Nephron (organoid): ENCODE measurements at regions not wholly inside any gene's neighbourhood (a gene's known extent, or its start where the extent isn't known, plus 50 kb on each side); places are given as distances from the start of the nearest gene placed in this dataset.

Experiments used
- H3K27ac Mint-ChIP-seq, 3 experiments: 2 replicates each; pipeline ENCODE4 v1.8.0; 2020; ENCODE audit warnings: mixed read lengths in 3 of 3, mild to moderate bottlenecking in 2 of 3, moderate library complexity in 1 of 3
- H3K27me3 Mint-ChIP-seq: 2 replicates; pipeline ENCODE4 v1.8.0; 2021; ENCODE audit warnings: low read depth, mild to moderate bottlenecking, moderate library complexity, mixed read lengths
- H3K36me3 Mint-ChIP-seq: 2 replicates; pipeline ENCODE4 v1.8.0; 2020; ENCODE audit warnings: low read depth, mixed read lengths
- H3K4me1 Mint-ChIP-seq: 2 replicates; pipeline ENCODE4 v1.8.0; 2020; ENCODE audit warnings: mixed read lengths
- H3K4me3 Mint-ChIP-seq, 3 experiments: 2 replicates each; pipeline ENCODE4 v1.8.0; 2020; ENCODE audit warnings: mild to moderate bottlenecking in 3 of 3, mixed read lengths in 3 of 3, moderate library complexity in 2 of 3
- H3K9me3 Mint-ChIP-seq: 2 replicates; pipeline ENCODE4 v1.8.0; 2020; ENCODE audit warnings: mixed read lengths
- TF ChIP-seq, protein P1 (sequence below), 3 experiments: fragments of 200-600 bp; sonication (generic); IDR thresholded peaks; one replicate each; pipeline ENCODE4 v1.5.0; 2021; ENCODE audit warnings: antibody characterized with exemption in 3 of 3; ENCODE audit not compliant: unreplicated experiment in 3 of 3

DNA sequence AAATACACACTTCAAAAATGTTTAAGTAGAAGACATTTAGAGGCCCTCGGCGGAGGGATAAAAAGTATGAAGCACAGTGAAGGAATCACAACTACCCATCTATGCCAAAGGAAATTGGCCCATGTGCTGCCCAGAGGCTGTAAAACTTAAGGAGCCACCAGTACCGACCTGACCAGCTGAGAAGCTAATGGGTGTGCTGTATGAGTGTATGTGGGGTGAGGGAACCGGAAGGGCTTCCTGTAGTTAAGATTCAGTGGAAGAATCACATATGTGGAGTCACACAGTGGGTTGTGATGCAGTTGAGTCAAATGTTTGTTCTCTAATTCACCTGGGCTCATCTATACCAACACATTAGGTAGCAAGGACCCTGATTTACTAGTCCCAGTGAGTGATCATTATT lies 516.0 kb upstream of the IL12A start:
- H3K27me3 Mint-ChIP-seq: no peaks in the 10 kb centered on the region
- peaks cover 4% of the 10 kb centered on the region for H3K9me3 Mint-ChIP-seq
- no peak overlapping the region for H3K27ac Mint-ChIP-seq

DNA sequence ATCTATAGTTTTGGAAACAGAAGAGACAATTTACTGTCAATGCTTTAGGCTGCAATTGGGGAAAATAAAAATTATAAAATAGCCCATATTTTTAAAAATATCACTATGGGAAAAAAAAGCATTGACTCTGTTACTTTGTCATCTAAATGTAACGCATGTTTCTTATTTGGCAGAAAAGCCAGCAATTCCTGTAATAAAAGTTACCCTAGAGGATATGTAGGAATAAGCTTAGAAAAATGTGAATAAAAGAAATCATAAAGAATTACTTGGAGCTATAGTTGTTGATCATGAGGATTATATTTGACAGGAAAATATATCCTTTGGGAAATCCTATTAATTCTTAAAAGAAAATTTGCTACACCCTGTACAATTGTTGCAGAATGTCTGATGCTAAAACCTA lies 515.4 kb upstream of the IL12A start:
- Mint-ChIP-seq H3K27me3 (no peaks in the 10 kb centered on the region), H3K4me1 (no peaks in the 10 kb centered on the region), H3K36me3 (peaks cover 5% of the 10 kb centered on the region), H3K27ac (no peak overlapping the region), H3K4me3 (no peak overlapping the region), H3K9me3 (peaks cover 6% of the 10 kb centered on the region)
- TF ChIP-seq, protein P1, sequence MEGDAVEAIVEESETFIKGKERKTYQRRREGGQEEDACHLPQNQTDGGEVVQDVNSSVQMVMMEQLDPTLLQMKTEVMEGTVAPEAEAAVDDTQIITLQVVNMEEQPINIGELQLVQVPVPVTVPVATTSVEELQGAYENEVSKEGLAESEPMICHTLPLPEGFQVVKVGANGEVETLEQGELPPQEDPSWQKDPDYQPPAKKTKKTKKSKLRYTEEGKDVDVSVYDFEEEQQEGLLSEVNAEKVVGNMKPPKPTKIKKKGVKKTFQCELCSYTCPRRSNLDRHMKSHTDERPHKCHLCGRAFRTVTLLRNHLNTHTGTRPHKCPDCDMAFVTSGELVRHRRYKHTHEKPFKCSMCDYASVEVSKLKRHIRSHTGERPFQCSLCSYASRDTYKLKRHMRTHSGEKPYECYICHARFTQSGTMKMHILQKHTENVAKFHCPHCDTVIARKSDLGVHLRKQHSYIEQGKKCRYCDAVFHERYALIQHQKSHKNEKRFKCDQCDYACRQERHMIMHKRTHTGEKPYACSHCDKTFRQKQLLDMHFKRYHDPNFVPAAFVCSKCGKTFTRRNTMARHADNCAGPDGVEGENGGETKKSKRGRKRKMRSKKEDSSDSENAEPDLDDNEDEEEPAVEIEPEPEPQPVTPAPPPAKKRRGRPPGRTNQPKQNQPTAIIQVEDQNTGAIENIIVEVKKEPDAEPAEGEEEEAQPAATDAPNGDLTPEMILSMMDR (IDR thresholded peaks at IDR 0.05; ENCODE audit: unreplicated experiment in 3 of 3): no peak

More for the DNA sequence above, 516.0 kb upstream of the IL12A start:
- TF ChIP-seq, protein P1 (IDR thresholded peaks at IDR 0.05; ENCODE audit: unreplicated experiment in 3 of 3): no peak
- Mint-ChIP-seq H3K36me3 (peaks cover 5% of the 10 kb centered on the region), H3K4me3 (no peak overlapping the region), H3K4me1 (no peaks in the 10 kb centered on the region)

DNA sequence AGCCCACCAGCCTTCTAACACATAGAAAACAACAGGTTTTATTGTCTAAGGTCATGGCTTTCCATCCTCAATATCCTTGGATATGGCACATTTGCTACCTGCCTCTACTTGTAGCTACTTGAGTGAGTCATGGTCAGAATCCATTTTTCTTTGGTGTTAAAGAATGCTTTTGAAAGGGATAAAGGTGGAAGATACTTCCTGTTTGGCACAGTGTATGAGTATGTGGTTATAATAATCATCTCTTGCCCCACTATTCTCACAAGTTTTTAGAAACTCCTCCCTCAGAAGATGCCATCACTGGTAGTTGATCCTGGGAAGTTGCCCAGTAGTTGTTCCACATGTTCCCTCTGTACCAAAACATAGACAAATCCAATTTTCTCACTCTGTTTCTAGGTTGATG lies 508.6 kb upstream of the IL12A start:
- H3K9me3 Mint-ChIP-seq: peaks cover 17% of the 10 kb centered on the region
- no peaks in the 10 kb centered on the region for H3K27me3 Mint-ChIP-seq
- H3K4me3 Mint-ChIP-seq: no peak overlapping the region
- TF ChIP-seq, protein P1 (IDR thresholded peaks at IDR 0.05; ENCODE audit: unreplicated experiment in 3 of 3): no peak
- no peaks in the 10 kb centered on the region for H3K4me1 Mint-ChIP-seq
- H3K36me3 Mint-ChIP-seq: peaks cover 5% of the 10 kb centered on the region
- no peak overlapping the region for H3K27ac Mint-ChIP-seq

DNA sequence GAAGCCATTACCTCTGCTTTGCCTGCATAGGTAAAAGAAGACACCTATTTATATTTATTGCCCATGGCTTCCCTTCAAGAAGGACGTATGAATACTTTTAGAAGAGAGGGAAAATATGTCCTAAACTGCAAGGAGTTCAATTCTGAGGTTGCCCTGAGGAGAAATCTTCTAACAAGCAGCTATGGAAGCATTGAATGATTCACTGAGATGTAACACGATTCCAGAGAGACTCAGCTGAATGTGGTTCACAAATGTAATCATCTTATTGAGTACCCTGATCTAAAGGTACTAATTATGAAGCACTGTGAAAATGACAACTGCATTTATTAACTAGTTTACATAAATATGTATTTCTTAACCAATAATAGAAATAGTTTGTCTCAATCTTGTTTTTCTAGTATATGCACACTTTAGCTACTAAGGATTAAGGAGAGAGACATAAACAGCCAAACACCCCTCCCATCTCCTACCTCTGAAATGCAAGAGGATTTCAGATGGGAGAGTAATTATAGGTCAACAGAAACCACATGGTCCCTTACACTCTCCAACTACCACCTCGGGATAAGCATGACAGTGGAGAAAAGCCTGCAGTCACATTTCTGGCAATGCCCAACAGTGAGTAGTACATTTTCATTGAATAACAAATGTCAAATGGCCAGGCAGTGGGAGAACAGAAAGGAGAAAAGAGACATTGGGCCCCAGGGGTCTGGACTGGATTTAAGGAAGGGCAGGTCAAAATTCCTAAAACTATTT lies 506.2 kb upstream of the IL12A start:
- Mint-ChIP-seq H3K27me3 (peaks cover 4% of the 10 kb centered on the region), H3K4me1 (no peaks in the 10 kb centered on the region), H3K27ac (no peak overlapping the region), H3K9me3 (peaks cover 21% of the 10 kb centered on the region), H3K36me3 (no peaks in the 10 kb centered on the region), H3K4me3 (no peak overlapping the region)
- TF ChIP-seq, protein P1 (IDR thresholded peaks at IDR 0.05; ENCODE audit: unreplicated experiment in 3 of 3): no peak

DNA sequence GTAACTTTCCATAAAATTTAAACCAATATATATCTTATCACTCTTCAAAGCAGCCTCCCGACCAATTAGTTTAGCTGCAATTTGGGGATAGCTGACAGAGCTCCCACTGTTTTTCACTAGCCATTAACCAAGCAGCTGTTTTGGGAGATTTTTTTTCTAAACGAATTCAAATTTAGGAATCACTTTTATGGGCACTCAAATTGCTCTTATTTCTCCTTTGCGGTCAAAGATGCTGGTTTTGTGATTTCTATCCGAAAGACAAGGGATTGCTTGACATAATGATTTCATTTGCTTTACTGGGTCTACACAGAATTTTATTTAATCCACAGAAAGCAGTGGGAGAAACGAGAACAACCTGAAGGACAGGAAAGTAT lies 505.7 kb upstream of the IL12A start:
- TF ChIP-seq, protein P1 (IDR thresholded peaks at IDR 0.05; ENCODE audit: unreplicated experiment in 3 of 3): no peak
- Mint-ChIP-seq H3K27ac (no peak overlapping the region), H3K36me3 (no peaks in the 10 kb centered on the region), H3K27me3 (peaks cover 4% of the 10 kb centered on the region), H3K4me1 (no peaks in the 10 kb centered on the region), H3K4me3 (no peak overlapping the region), H3K9me3 (peaks cover 19% of the 10 kb centered on the region)

DNA sequence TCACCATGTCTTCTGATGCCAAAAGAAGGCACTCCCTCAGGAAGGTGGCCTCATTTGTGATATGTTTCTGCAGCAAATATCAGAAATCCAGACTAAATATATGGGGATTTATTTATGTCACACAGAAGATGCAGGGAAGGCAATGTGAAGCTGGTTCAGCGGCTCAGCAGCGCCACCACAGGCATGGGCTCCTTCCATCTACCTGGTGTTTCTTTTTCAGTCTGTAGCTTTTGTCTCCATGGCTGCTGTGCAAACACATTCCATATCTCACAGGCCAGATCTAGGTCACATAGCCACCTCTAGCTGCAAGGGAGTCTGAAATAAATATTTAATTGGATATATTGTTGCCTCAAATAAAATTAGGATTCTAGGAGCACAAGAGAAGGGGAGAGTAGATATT lies 502.1 kb upstream of the IL12A start:
- Mint-ChIP-seq H3K4me3 (no peak overlapping the region), H3K27ac (no peak overlapping the region), H3K27me3 (peaks cover 4% of the 10 kb centered on the region), H3K4me1 (no peaks in the 10 kb centered on the region), H3K9me3 (peaks cover 17% of the 10 kb centered on the region), H3K36me3 (peaks cover 7% of the 10 kb centered on the region)
- TF ChIP-seq, protein P1 (IDR thresholded peaks at IDR 0.05; ENCODE audit: unreplicated experiment in 3 of 3): no peak
